GM18505 (cell line): ENCODE measurements at regions not wholly inside any gene's neighbourhood (a gene's known extent, or its start where the extent isn't known, plus 50 kb on each side); places are given as distances from the start of the nearest gene placed in this dataset.
"Not testable (repeated sequence)": the region's sequence is repeated elsewhere in the genome, so short reads cannot be mapped to it uniquely, and the experiment has no call there.

Source experiments
- ATAC-seq: cut with Tn5 transposase; IDR thresholded peaks from one replicate; pipeline ENCODE4 v1.9.1; 2021; ENCODE audit not compliant: unreplicated experiment
- POLR2A ChIP-seq: IDR thresholded peaks from 4 replicates; pipeline ENCODE4 v1.6.1; 2011; ENCODE audit warnings: borderline replicate concordance; ENCODE audit not compliant: insufficient read depth, insufficient read length; ENCODE audit errors: extremely low read depth

GRCh38 chr2:142462306-142462705, 331.5 kb upstream of the LRP1B start:
- TF ChIP-seq POLR2A, result no peak

DNA sequence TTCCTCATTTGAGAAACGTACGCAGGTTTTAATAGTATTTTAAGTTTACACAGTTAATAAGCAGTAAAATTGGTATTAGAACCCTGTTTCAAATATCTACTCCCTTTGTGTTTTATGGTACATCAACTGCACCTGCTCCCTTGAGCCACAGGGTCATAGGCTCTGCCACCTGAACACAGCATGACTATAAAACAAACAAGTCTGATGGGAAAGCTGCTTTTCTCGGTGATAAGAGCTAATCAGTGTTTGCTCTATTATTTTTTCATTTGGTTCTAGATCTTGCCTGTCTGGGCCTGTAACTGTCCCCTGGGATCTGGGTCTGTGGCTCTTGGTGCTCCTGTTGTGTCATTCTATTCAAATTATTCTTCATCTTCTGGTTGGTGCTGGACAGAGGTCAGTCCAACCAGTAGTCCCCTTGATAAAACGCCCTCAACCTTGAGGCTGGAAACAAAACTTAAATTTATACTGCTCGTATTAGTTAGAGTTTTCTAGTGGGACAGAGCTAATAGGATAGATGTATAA, 314.8 kb upstream of the LRP1B start:
- TF ChIP-seq POLR2A, result no peak
- no peak for ATAC-seq

More at GRCh38 chr2:142462306-142462705, 331.5 kb upstream of the LRP1B start:
- ATAC-seq, result no peak

GRCh38 chr2:142445023-142445422, 314.2 kb upstream of the LRP1B start:
- no peak for TF ChIP-seq POLR2A
- ATAC-seq, result no peak

DNA sequence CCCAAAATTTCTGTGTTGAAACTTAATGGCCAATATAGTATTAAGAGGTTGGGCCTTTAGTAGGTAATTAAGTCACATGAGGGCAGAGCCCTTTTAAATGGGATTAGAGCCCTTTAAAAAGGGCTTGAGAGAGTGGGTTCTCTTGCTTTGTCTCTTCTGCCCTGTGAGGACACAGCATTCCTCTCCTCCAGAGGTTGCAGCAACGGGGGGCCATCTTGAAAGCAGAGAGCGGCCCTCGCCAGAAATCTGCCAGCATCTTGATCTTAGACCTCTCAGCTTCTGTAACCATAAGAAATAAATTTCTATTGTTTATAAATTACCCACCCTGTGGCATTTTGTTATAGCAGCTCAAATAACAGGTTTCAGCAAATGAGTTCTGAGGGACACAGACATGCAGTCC, 305.0 kb upstream of the LRP1B start:
- ATAC-seq, result no peak
- TF ChIP-seq POLR2A, result no peak

GRCh38 chr2:142426064-142426463, 295.2 kb upstream of the LRP1B start:
- ATAC-seq, result no peak
- no peak for TF ChIP-seq POLR2A

- ATAC-seq, result no peak
- TF ChIP-seq POLR2A, result no peak
Observed at GRCh38 chr2:142425551-142425950, 294.7 kb upstream of the LRP1B start.

- no peak for TF ChIP-seq POLR2A
- ATAC-seq, result no peak
Observed at GRCh38 chr2:142423603-142424002, 292.8 kb upstream of the LRP1B start.

DNA sequence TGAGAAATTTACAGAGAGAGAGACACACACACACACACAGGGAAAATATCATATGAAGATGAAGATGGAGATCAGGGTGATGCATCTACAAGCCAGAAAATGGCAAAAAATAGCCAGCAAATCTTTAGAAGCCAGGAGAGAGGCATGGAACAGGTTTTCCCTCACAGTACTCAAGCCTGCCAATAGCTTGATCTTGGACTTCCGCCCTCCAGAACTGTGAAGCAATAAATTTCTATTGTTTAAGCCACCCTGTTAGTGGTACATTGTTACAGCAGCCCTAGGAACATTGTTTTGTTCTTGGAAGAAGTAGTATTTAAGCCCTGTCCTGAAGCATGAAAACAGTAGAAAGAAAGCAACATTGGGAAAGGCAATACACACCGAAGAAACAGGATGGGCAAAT, 292.0 kb upstream of the LRP1B start:
- no peak for TF ChIP-seq POLR2A
- no peak for ATAC-seq

GRCh38 chr2:142422041-142422440, 291.2 kb upstream of the LRP1B start:
- ATAC-seq, result no peak
- no peak for TF ChIP-seq POLR2A

DNA sequence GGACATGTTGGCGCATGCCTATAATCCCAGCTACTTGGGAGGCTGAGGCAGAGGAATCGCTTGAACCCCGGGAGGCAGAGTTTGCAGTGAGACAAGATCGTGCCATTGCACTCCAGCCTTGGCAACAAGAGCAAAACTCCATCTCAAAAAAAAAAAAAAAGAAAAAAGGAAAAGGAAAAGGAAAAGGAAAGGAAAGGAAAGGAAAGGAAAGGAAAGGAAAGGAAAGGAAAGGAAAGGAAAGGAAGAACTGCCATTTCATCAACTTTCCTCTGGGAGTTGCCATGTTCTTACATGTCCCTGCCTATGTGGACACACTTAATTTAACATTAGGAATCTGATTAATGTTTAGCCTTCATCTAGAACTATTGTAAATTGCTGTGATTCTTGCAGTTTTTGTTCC, 287.9 kb upstream of the LRP1B start:
- not testable (repeated sequence) for ATAC-seq

GRCh38 chr2:142416996-142417395, 286.2 kb upstream of the LRP1B start:
- no peak for TF ChIP-seq POLR2A
- ATAC-seq, result no peak

- no peak for TF ChIP-seq POLR2A
- no peak for ATAC-seq
Observed at GRCh38 chr2:142415461-142415860, 284.6 kb upstream of the LRP1B start.

DNA sequence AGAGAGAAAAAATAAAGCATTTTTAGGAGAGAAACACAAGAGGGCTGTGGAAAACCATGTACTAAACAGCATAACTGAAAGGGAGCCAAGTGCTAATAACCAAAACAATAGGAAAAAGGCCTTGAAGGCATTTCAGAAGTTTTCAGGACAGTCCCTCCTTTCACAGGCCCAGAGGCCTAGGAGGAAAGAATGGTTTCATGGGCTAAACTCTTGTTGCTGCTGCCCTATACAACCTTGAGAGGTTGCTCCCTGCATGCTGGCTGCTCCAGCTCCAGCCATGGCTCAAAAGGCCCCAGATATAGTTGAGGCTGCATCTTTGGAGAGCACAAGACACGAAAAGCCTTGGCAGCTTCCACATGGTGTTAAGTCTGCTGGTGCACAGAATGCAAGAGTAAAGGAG, 267.4 kb upstream of the LRP1B start:
- no peak for ATAC-seq
- TF ChIP-seq POLR2A, result no peak

GRCh38 chr2:142395291-142395690, 264.5 kb upstream of the LRP1B start:
- ATAC-seq, result no peak
- TF ChIP-seq POLR2A, result no peak

- no peak for TF ChIP-seq POLR2A
- no peak for ATAC-seq
Observed at GRCh38 chr2:142380372-142380771, 249.6 kb upstream of the LRP1B start.

DNA sequence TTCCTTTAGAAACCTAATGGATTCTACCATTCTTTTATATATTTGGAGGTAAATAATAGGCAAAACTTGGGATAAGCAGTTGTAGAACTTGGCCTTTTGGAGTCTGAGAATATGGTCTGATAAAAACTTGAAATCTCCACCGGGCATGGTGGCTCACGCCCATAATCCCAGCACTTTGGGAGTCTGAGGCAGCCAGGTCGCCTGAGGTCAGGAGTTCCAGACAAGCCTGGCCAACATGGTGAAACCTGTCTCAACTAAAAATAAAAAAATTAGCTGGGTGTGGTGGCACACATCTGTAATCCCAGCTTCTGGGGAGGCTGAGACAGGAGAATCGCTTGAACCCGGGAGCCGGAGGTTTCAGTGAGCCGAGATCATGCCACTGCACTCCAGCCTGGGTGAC, 231.3 kb upstream of the LRP1B start:
- not testable (repeated sequence) for ATAC-seq

GRCh38 chr2:142347751-142348150, 216.9 kb upstream of the LRP1B start:
- TF ChIP-seq POLR2A, result no peak
- no peak for ATAC-seq
